ENCODE measurements at regions not wholly inside any gene's neighbourhood (a gene's known extent, or its start where the extent isn't known, plus 50 kb on each side); places are given as distances from the start of the nearest gene placed in this dataset.

- Histone ChIP-seq H3K4me3 (replicated peaks; ENCODE audit: insufficient read depth, low read length) (no peak overlapping the region), H3K27ac (replicated peaks) (no peak overlapping the region), H3K27me3 (ENCODE audit: insufficient read depth, poor library complexity, severe bottlenecking) (no peaks in the 10 kb centered on the region)
- TF ChIP-seq REST (IDR thresholded peaks at IDR 0.05; ENCODE audit: insufficient replicate concordance, low read depth): no peak
- no peak for TF ChIP-seq SPI1 (IDR thresholded peaks at IDR 0.05; ENCODE audit: borderline replicate concordance, low read depth)
- TF ChIP-seq POLR2AphosphoS5 (IDR thresholded peaks at IDR 0.05; ENCODE audit: low read depth): no peak
- TF ChIP-seq GABPA (IDR thresholded peaks at IDR 0.05; ENCODE audit: low read depth): no peak
- no peak for TF ChIP-seq CTCF (IDR thresholded peaks at IDR 0.05; ENCODE audit: insufficient read depth, low read length)
- no peak for DNase-seq (ENCODE audit: low read depth in 1 of 2, low spot score in 1 of 2)
Measured at GRCh38 chr3:82743196-82743595, 981.8 kb upstream of the GBE1 start.

GRCh38 chr3:82741346-82741745, 979.9 kb upstream of the GBE1 start:
- Histone ChIP-seq H3K27me3 (ENCODE audit: insufficient read depth, poor library complexity, severe bottlenecking) (no peaks in the 10 kb centered on the region), H3K4me3 (replicated peaks; ENCODE audit: insufficient read depth, low read length) (no peak overlapping the region), H3K27ac (replicated peaks) (no peak overlapping the region)
- DNase-seq (ENCODE audit: low read depth in 1 of 2, low spot score in 1 of 2): no peak
- TF ChIP-seq REST (IDR thresholded peaks at IDR 0.05; ENCODE audit: insufficient replicate concordance, low read depth): no peak
- no peak for TF ChIP-seq CTCF (IDR thresholded peaks at IDR 0.05; ENCODE audit: insufficient read depth, low read length)
- no peak for TF ChIP-seq GABPA (IDR thresholded peaks at IDR 0.05; ENCODE audit: low read depth)
- TF ChIP-seq SPI1 (IDR thresholded peaks at IDR 0.05; ENCODE audit: borderline replicate concordance, low read depth): no peak
- TF ChIP-seq POLR2AphosphoS5 (IDR thresholded peaks at IDR 0.05; ENCODE audit: low read depth): no peak

- no peak overlapping the region for H3K4me3 ChIP-seq (replicated peaks; ENCODE audit: insufficient read depth, low read length)
- TF ChIP-seq REST (IDR thresholded peaks at IDR 0.05; ENCODE audit: insufficient replicate concordance, low read depth) (no peak), POLR2AphosphoS5 (IDR thresholded peaks at IDR 0.05; ENCODE audit: low read depth) (no peak), GABPA (IDR thresholded peaks at IDR 0.05; ENCODE audit: low read depth) (no peak), SPI1 (IDR thresholded peaks at IDR 0.05; ENCODE audit: borderline replicate concordance, low read depth) (no peak), CTCF (IDR thresholded peaks at IDR 0.05; ENCODE audit: insufficient read depth, low read length) (no peak)
- DNase-seq (ENCODE audit: low read depth in 1 of 2, low spot score in 1 of 2): no peak
- no peaks in the 10 kb centered on the region for H3K27me3 ChIP-seq (ENCODE audit: insufficient read depth, poor library complexity, severe bottlenecking)
- H3K27ac ChIP-seq (replicated peaks): no peak overlapping the region
Measured at GRCh38 chr3:82739390-82739789, 977.9 kb upstream of the GBE1 start.

Data from HL-60 (cell line).